Prostate gland (tissue), 2 donors: ENCODE measurements at regions not wholly inside any gene's neighbourhood (a gene's known extent, or its start where the extent isn't known, plus 50 kb on each side); places are given as distances from the start of the nearest gene placed in this dataset.

Source experiments
- DNase-seq: peaks from one replicate; pipeline ENCODE4 v3.0.0-alpha.2; 2019; ENCODE audit warnings: low spot score
- H3K27ac ChIP-seq, 2 donors: fragments of 200-600 bp; sonication (generic); 2 replicates each; pipeline ENCODE4 v1.5.1; 2017 to 2019
- H3K27me3 ChIP-seq: fragments of 200-600 bp; sonication (generic); replicated peaks from 2 replicates; pipeline ENCODE4 v1.5.1; 2019; ENCODE audit not compliant: insufficient read depth
- H3K36me3 ChIP-seq, 2 donors: fragments of 200-600 bp; sonication (generic); 1 replicate in 1 of 2; 2 replicates in 1 of 2; pipeline versions ENCODE4 v1.5.1 to v1.8.1; 2017 to 2019
- H3K4me1 ChIP-seq: fragments of 200-600 bp; sonication (generic); replicated peaks from 2 replicates; pipeline ENCODE4 v1.5.1; 2019
- H3K4me3 ChIP-seq, 2 donors: fragments of 200-600 bp; sonication (generic); 2 replicates each; pipeline ENCODE4 v1.5.1; 2017 to 2019
- H3K9me3 ChIP-seq: fragments of 200-600 bp; sonication (generic); 2 replicates; pipeline ENCODE4 v1.5.1; 2017
- CTCF ChIP-seq, 4 experiments: fragments of 200-600 bp in 2 of 4; fragments of 450-650 bp in 2 of 4; sonication (generic) in 2 of 4; IDR thresholded peaks; 1 replicate in 3 of 4; 2 replicates in 1 of 4; pipeline ENCODE4 v1.5.1; 2016 to 2019; ENCODE audit warnings: antibody characterized with exemption in 4 of 4, mild to moderate bottlenecking in 2 of 4, moderate library complexity in 2 of 4
- POLR2A ChIP-seq: fragments of 450-650 bp; IDR thresholded peaks from one replicate; pipeline ENCODE4 v1.6.1; 2016; ENCODE audit warnings: antibody characterized with exemption, mild to moderate bottlenecking
- POLR2AphosphoS5 ChIP-seq: sonication (generic); formaldehyde crosslinking; IDR thresholded peaks from one replicate; pipeline ENCODE4 v1.6.1; 2017; ENCODE audit warnings: antibody characterized with exemption
- WGBS: methylation state at CpG from one replicate; pipeline ENCODE4 v1.1.5; 2018; 5-methylcytosine and 5-hydroxymethylcytosine counted together
- intact Hi-C: fragments of 100-400 bp; cut with DNase I; formaldehyde crosslinking; loops from one replicate; pipeline ENCODE4 v1.14.2; 2022

- intact Hi-C loops = no loop called here
- H3K4me1 ChIP-seq = no peaks in the 10 kb centered on the region
- WGBS = 50% methylated on average over 6 of the region's 6 CpGs
These were observed 271.7 kb downstream of the DUSP10 start for GRCh38 chr1:221470000-221470698.

GRCh38 chr1:221473411-221473810 lies 268.5 kb downstream of the DUSP10 start:
- Histone ChIP-seq H3K4me1 (no peaks in the 10 kb centered on the region), H3K27ac (no peak overlapping the region), H3K9me3 (no peaks in the 10 kb centered on the region), H3K27me3 (no peaks in the 10 kb centered on the region), H3K36me3 (no peaks in the 10 kb centered on the region), H3K4me3 (no peak overlapping the region)
- no peak for DNase-seq
- no peak for TF ChIP-seq POLR2AphosphoS5
- TF ChIP-seq POLR2A = no peak
- TF ChIP-seq CTCF (IDR thresholded peaks at IDR 0.05) = no peak
- intact Hi-C loops = no loop called here
- 53% methylated on average over 8 of the region's 8 CpGs for WGBS

More at GRCh38 chr1:221470000-221470698, 271.7 kb downstream of the DUSP10 start:
- H3K36me3 ChIP-seq = no peaks in the 10 kb centered on the region
- no peak for TF ChIP-seq POLR2AphosphoS5
- TF ChIP-seq POLR2A = no peak
- TF ChIP-seq CTCF (IDR thresholded peaks at IDR 0.05) = no peak
- H3K4me3 ChIP-seq = no peak overlapping the region
- DNase-seq = no peak
- H3K27me3 ChIP-seq = no peaks in the 10 kb centered on the region
- H3K27ac ChIP-seq = no peak overlapping the region
- H3K9me3 ChIP-seq = no peaks in the 10 kb centered on the region

- Histone ChIP-seq H3K9me3 (no peaks in the 10 kb centered on the region), H3K27ac (no peak overlapping the region), H3K4me1 (no peaks in the 10 kb centered on the region), H3K27me3 (no peaks in the 10 kb centered on the region), H3K4me3 (no peak overlapping the region), H3K36me3 (no peaks in the 10 kb centered on the region)
- intact Hi-C loops = loop anchor here (5.0 kb wide), 1 partner anchor 975 kb away; no protein-coding TSS in a partner anchor
- TF ChIP-seq POLR2AphosphoS5 (no peak), CTCF (IDR thresholded peaks at IDR 0.05) (no peak), POLR2A (no peak)
- no peak for DNase-seq
- 63% methylated on average over 3 of the region's 3 CpGs for WGBS
These were observed 264.6 kb downstream of the DUSP10 start for GRCh38 chr1:221477252-221477651.

GRCh38 chr1:221478050-221478949 lies 263.6 kb downstream of the DUSP10 start:
- Histone ChIP-seq H3K27ac (no peak overlapping the region), H3K4me1 (no peaks in the 10 kb centered on the region), H3K36me3 (no peaks in the 10 kb centered on the region), H3K27me3 (no peaks in the 10 kb centered on the region), H3K9me3 (no peaks in the 10 kb centered on the region), H3K4me3 (no peak overlapping the region)
- peak; percentile 11 for DNase-seq
- TF ChIP-seq CTCF (IDR thresholded peaks at IDR 0.05) (peak in 3 of 4 experiments; percentile 28 to 38 (median 38)), POLR2A (no peak)
- intact Hi-C loops = loop anchor here (5.0 kb wide), 1 partner anchor 974 kb away; no protein-coding TSS in a partner anchor
- 23% methylated on average over 8 of the region's 8 CpGs for WGBS
